HL-60 (cell line): ENCODE measurements at regions not wholly inside any gene's neighbourhood (a gene's known extent, or its start where the extent isn't known, plus 50 kb on each side); places are given as distances from the start of the nearest gene placed in this dataset.

ENCODE experiments used
- DNase-seq, 2 experiments: peaks; one replicate each; pipeline ENCODE4 v3.0.0-alpha.2; 2010 to 2020; ENCODE audit warnings: low read depth in 1 of 2, low spot score in 1 of 2
- H3K27ac ChIP-seq: fragments of 250-450 bp; sonication (Bioruptor Pico); replicated peaks from 2 replicates; pipeline ENCODE4 v1.5.1; 2020; ENCODE audit warnings: mild to moderate bottlenecking, moderate library complexity
- H3K27me3 ChIP-seq: fragments of 250-450 bp; sonication (Bioruptor Pico); 2 replicates; pipeline ENCODE4 v1.5.1; 2021; ENCODE audit warnings: mild to moderate bottlenecking, moderate library complexity; ENCODE audit not compliant: insufficient read depth, poor library complexity, severe bottlenecking
- H3K4me3 ChIP-seq: replicated peaks from 2 replicates; pipeline ENCODE4 v1.5.1; 2011; ENCODE audit warnings: mild to moderate bottlenecking, control low read depth, low read length; ENCODE audit not compliant: insufficient read depth
- CTCF ChIP-seq: IDR thresholded peaks from one replicate; pipeline ENCODE4 v1.5.1; 2011; ENCODE audit warnings: low read length, control low read depth, inconsistent platforms; ENCODE audit not compliant: insufficient read depth
- GABPA ChIP-seq: IDR thresholded peaks from 2 replicates; pipeline ENCODE4 v1.6.1; 2012; ENCODE audit warnings: low read depth
- POLR2AphosphoS5 ChIP-seq: IDR thresholded peaks from 2 replicates; pipeline ENCODE4 v1.6.1; 2012; ENCODE audit warnings: low read depth
- REST ChIP-seq: IDR thresholded peaks from 2 replicates; pipeline ENCODE4 v1.6.1; 2012; ENCODE audit warnings: low read depth; ENCODE audit not compliant: insufficient replicate concordance
- SPI1 ChIP-seq: IDR thresholded peaks from 2 replicates; pipeline ENCODE4 v1.6.1; 2012; ENCODE audit warnings: low read depth, mild to moderate bottlenecking, borderline replicate concordance

- H3K27me3 ChIP-seq: no peaks in the 10 kb centered on the region
- no peak overlapping the region for H3K4me3 ChIP-seq
- DNase-seq: no peak
- H3K27ac ChIP-seq: no peak overlapping the region
- TF ChIP-seq REST (no peak), GABPA (no peak), CTCF (no peak), SPI1 (no peak), POLR2AphosphoS5 (no peak)
These were observed 1063.0 kb upstream of the AUTS2 start for GRCh38 chr7:68535266-68535665.

- no peak for TF ChIP-seq SPI1
- no peak for TF ChIP-seq POLR2AphosphoS5
- TF ChIP-seq REST: no peak
- no peak for TF ChIP-seq CTCF
- TF ChIP-seq GABPA: no peak
- DNase-seq: no peak
- no peaks in the 10 kb centered on the region for H3K27me3 ChIP-seq
- H3K4me3 ChIP-seq: no peak overlapping the region
- no peak overlapping the region for H3K27ac ChIP-seq
These were observed 1061.1 kb upstream of the AUTS2 start for GRCh38 chr7:68537051-68537773.

- no peaks in the 10 kb centered on the region for H3K27me3 ChIP-seq
- H3K4me3 ChIP-seq: no peak overlapping the region
- TF ChIP-seq REST (no peak), CTCF (no peak), SPI1 (no peak), POLR2AphosphoS5 (no peak), GABPA (no peak)
- H3K27ac ChIP-seq: no peak overlapping the region
- DNase-seq: no peak
These were observed 1060.6 kb upstream of the AUTS2 start for GRCh38 chr7:68537774-68538071.
